Neural progenitor cell (in vitro differentiated cells): ENCODE measurements at regions not wholly inside any gene's neighbourhood (a gene's known extent, or its start where the extent isn't known, plus 50 kb on each side); places are given as distances from the start of the nearest gene placed in this dataset.

ENCODE experiments used
- CTCF ChIP-seq: fragments of 200-600 bp; sonication (generic); IDR thresholded peaks from 2 replicates; pipeline ENCODE4 v1.5.1; 2017; ENCODE audit warnings: antibody characterized with exemption, mild to moderate bottlenecking
- EZH2 ChIP-seq: fragments of 200-600 bp; sonication (generic); IDR thresholded peaks from 2 replicates; pipeline ENCODE4 v1.6.1; 2017; ENCODE audit warnings: antibody characterized with exemption, mild to moderate bottlenecking, moderate library complexity
- EZH2phosphoT487 ChIP-seq: fragments of 200-600 bp; sonication (generic); IDR thresholded peaks from 2 replicates; pipeline ENCODE4 v1.6.1; 2017; ENCODE audit warnings: antibody characterized with exemption

DNA sequence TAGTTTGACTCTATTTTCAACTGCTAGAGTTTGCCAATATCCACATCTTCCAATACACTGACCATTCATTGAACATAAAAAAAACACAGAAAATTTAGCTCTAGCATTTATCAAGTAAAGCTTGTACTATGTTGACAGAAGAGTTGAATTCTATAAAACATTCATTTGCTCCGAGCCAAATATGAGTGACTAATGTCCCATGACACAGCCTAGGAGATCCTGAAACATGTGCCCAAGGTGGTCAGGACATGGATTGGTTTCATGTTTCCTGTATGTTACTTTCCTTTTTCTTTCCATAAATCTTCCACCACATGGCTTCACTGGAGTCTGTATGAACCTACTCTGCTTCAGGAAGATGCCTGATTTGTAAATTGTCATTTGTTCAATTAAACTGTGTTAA, 122.4 kb upstream of the PRDM9 start:
- TF ChIP-seq EZH2 (no peak), CTCF (no peak), EZH2phosphoT487 (no peak)
